ENCODE measurements at regions not wholly inside any gene's neighbourhood (a gene's known extent, or its start where the extent isn't known, plus 50 kb on each side); places are given as distances from the start of the nearest gene placed in this dataset.

GRCh38 chr9:11874414-11874813 is 818.8 kb upstream of the TYRP1 start (continued):
- TF ChIP-seq ZNF532 (CRISPR knock-in tag; IDR thresholded peaks at IDR 0.05; ENCODE audit: borderline replicate concordance) (no peak), NR2C2 (CRISPR knock-in tag; IDR thresholded peaks at IDR 0.05) (no peak), FOXP4 (CRISPR knock-in tag; IDR thresholded peaks at IDR 0.05) (no peak), ZBTB43 (CRISPR knock-in tag; IDR thresholded peaks at IDR 0.05) (no peak), E2F1 (CRISPR knock-in tag; IDR thresholded peaks at IDR 0.05) (no peak), ZNF138 (CRISPR knock-in tag; conservative IDR thresholded peaks at IDR 0.05) (no peak), OVOL2 (CRISPR knock-in tag; IDR thresholded peaks at IDR 0.05; ENCODE audit: borderline replicate concordance) (no peak)

GRCh38 chr9:11892401-11892800 is 800.8 kb upstream of the TYRP1 start:
- H3K27me3 Mint-ChIP-seq (ENCODE audit: low read depth), result no peaks in the 10 kb centered on the region
- ChIA-PET POLR2A (no interaction called here), CTCF (no interaction called here)
- no peak overlapping the region for H3K4me3 Mint-ChIP-seq
- TF ChIP-seq PRDM15 (CRISPR knock-in tag; IDR thresholded peaks at IDR 0.05), result no peak
- no peak for TF ChIP-seq GTF2I (CRISPR knock-in tag; conservative IDR thresholded peaks at IDR 0.05)
- TF ChIP-seq ZBTB43 (CRISPR knock-in tag; IDR thresholded peaks at IDR 0.05), result no peak
- no peak for TF ChIP-seq SMAD3 (CRISPR knock-in tag; IDR thresholded peaks at IDR 0.05; ENCODE audit: borderline replicate concordance)
- H3K4me1 Mint-ChIP-seq, result peaks cover 23% of the 10 kb centered on the region
- peaks cover 20% of the 10 kb centered on the region for H3K36me3 Mint-ChIP-seq
- no peak for DNase-seq (ENCODE audit: low spot score)
- H3K9me3 Mint-ChIP-seq, result peaks cover 41% of the 10 kb centered on the region
- no peak overlapping the region for H3K27ac Mint-ChIP-seq
- no peak for ATAC-seq
